Liver (tissue), 3 donors: ENCODE measurements at regions not wholly inside any gene's neighbourhood (a gene's known extent, or its start where the extent isn't known, plus 50 kb on each side); places are given as distances from the start of the nearest gene placed in this dataset.

Experiments
- CTCF ChIP-seq: fragments of 150-350 bp; IDR thresholded peaks from 2 replicates; pipeline ENCODE4 v1.5.1; 2017; ENCODE audit warnings: improper control_type of control experiment, low read depth, low read length; ENCODE audit not compliant: missing input control
- HNF4G ChIP-seq: IDR thresholded peaks from 2 replicates; pipeline ENCODE4 v1.6.1; 2016; ENCODE audit warnings: antibody characterized with exemption
- MAX ChIP-seq: IDR thresholded peaks from 2 replicates; pipeline ENCODE4 v1.6.1; 2016; ENCODE audit warnings: antibody characterized with exemption
- REST ChIP-seq: IDR thresholded peaks from 2 replicates; pipeline ENCODE4 v1.6.1; 2016; ENCODE audit warnings: antibody characterized with exemption, mild to moderate bottlenecking
- YY1 ChIP-seq: IDR thresholded peaks from 2 replicates; pipeline ENCODE4 v1.6.1; 2016; ENCODE audit warnings: antibody characterized with exemption, mild to moderate bottlenecking
- ZBTB33 ChIP-seq: IDR thresholded peaks from 2 replicates; pipeline ENCODE4 v1.6.1; 2016; ENCODE audit warnings: antibody characterized with exemption
- donor health status: healthy.
- donor health status: healthy.

GRCh38 chr4:107120661-107121060 is 84.5 kb upstream of the DKK2 start:
- TF ChIP-seq CTCF (no peak), MAX (no peak), HNF4G (no peak), REST (no peak), ZBTB33 (no peak), YY1 (no peak)
